ENCODE measurements at regions not wholly inside any gene's neighbourhood (a gene's known extent, or its start where the extent isn't known, plus 50 kb on each side); places are given as distances from the start of the nearest gene placed in this dataset.

- TF ChIP-seq YY1 (IDR thresholded peaks at IDR 0.05; ENCODE audit: low read depth, low read length) (no peak), SIN3A (conservative IDR thresholded peaks at IDR 0.05 in 1 of 2, IDR thresholded peaks at IDR 0.05 in 1 of 2; ENCODE audit: low read depth in 1 of 2, low read length in 2 of 2) (no peak), ATF2 (IDR thresholded peaks at IDR 0.05; ENCODE audit: low read length) (no peak), TAF1 (IDR thresholded peaks at IDR 0.05; ENCODE audit: low read depth, low read length) (no peak), ATF3 (IDR thresholded peaks at IDR 0.05; ENCODE audit: insufficient read depth, low read depth, low read length) (no peak), MAX (IDR thresholded peaks at IDR 0.05) (no peak), CTCF (IDR thresholded peaks at IDR 0.05; ENCODE audit: control extremely low read depth in 1 of 3, insufficient read depth in 1 of 3, low read depth in 1 of 3, low read length in 3 of 3) (no peak), USF2 (IDR thresholded peaks at IDR 0.05; ENCODE audit: low read length) (no peak), POLR2AphosphoS5 (IDR thresholded peaks at IDR 0.05; ENCODE audit: low read depth, low read length) (no peak), EZH2 (IDR thresholded peaks at IDR 0.05; ENCODE audit: low read depth, low read length, severe bottlenecking) (no peak), JUN (IDR thresholded peaks at IDR 0.05; ENCODE audit: low read depth, low read length) (no peak), GTF2F1 (IDR thresholded peaks at IDR 0.05; ENCODE audit: borderline replicate concordance, low read depth, low read length) (no peak), ASH2L (IDR thresholded peaks at IDR 0.05; ENCODE audit: low read length) (no peak), SP1 (IDR thresholded peaks at IDR 0.05; ENCODE audit: low read depth, low read length) (no peak)
These were observed 405.3 kb upstream of the SUCLG2 start for GRCh38 chr3:68059628-68060152.
